ENCODE measurements at regions not wholly inside any gene's neighbourhood (a gene's known extent, or its start where the extent isn't known, plus 50 kb on each side); places are given as distances from the start of the nearest gene placed in this dataset.

GRCh38 chr12:125355614-125356013 is 290.4 kb downstream of the AACS start:
- peaks cover 6% of the 10 kb centered on the region for H3K9me3 Mint-ChIP-seq
- TF ChIP-seq CTCF (IDR thresholded peaks at IDR 0.05), result no peak
- ATAC-seq (no peak), DNase-seq (no peak)
- H3K27me3 Mint-ChIP-seq, result no peaks in the 10 kb centered on the region
- intact Hi-C loops (cut with micrococcal nuclease), result no loop called here
- no peak overlapping the region for H3K27ac Mint-ChIP-seq
- no peaks in the 10 kb centered on the region for H3K4me1 Mint-ChIP-seq (ENCODE audit: low read depth)
- POLR2A ChIA-PET, result no interaction called here
- no peak overlapping the region for H3K4me3 Mint-ChIP-seq
- CTCF ChIA-PET, result no interaction called here
- H3K36me3 Mint-ChIP-seq (ENCODE audit: low read depth), result no peaks in the 10 kb centered on the region

GRCh38 chr12:125356111-125356510 is 290.9 kb downstream of the AACS start:
- POLR2A ChIA-PET, result no interaction called here
- Mint-ChIP-seq H3K27ac (no peak overlapping the region), H3K4me3 (no peak overlapping the region), H3K9me3 (peaks cover 6% of the 10 kb centered on the region), H3K27me3 (no peaks in the 10 kb centered on the region), H3K36me3 (ENCODE audit: low read depth) (no peaks in the 10 kb centered on the region), H3K4me1 (ENCODE audit: low read depth) (no peaks in the 10 kb centered on the region)
- CTCF ChIA-PET, result no interaction called here
- ATAC-seq (no peak), DNase-seq (no peak)
- no peak for TF ChIP-seq CTCF (IDR thresholded peaks at IDR 0.05)
- intact Hi-C loops (cut with micrococcal nuclease), result no loop called here

- intact Hi-C loops (cut with micrococcal nuclease), result no loop called here
- POLR2A ChIA-PET, result no interaction called here
- ATAC-seq, result no peak
These were observed 292.3 kb downstream of the AACS start for GRCh38 chr12:125357561-125357960.

GRCh38 chr12:125360540-125360939 is 295.3 kb downstream of the AACS start:
- ChIA-PET CTCF (interaction anchor here (1.5 kb wide), 1 partner anchor 29 kb away, joined by 3 read pairs; no protein-coding TSS in a partner anchor), POLR2A (no interaction called here)
- Mint-ChIP-seq H3K4me3 (no peak overlapping the region), H3K4me1 (ENCODE audit: low read depth) (no peaks in the 10 kb centered on the region), H3K36me3 (ENCODE audit: low read depth) (no peaks in the 10 kb centered on the region), H3K27me3 (no peaks in the 10 kb centered on the region), H3K27ac (no peak overlapping the region), H3K9me3 (peaks cover 2% of the 10 kb centered on the region)
- no peak for ATAC-seq
- DNase-seq, result no peak
- intact Hi-C loops (cut with micrococcal nuclease), result no loop called here
- TF ChIP-seq CTCF (IDR thresholded peaks at IDR 0.05), result no peak

More at GRCh38 chr12:125357561-125357960, 292.3 kb downstream of the AACS start:
- no peak overlapping the region for H3K4me3 Mint-ChIP-seq
- no peak for TF ChIP-seq CTCF (IDR thresholded peaks at IDR 0.05)
- H3K9me3 Mint-ChIP-seq, result peaks cover 6% of the 10 kb centered on the region
- no peaks in the 10 kb centered on the region for H3K36me3 Mint-ChIP-seq (ENCODE audit: low read depth)
- CTCF ChIA-PET, result no interaction called here
- no peaks in the 10 kb centered on the region for H3K27me3 Mint-ChIP-seq
- no peak overlapping the region for H3K27ac Mint-ChIP-seq
- no peaks in the 10 kb centered on the region for H3K4me1 Mint-ChIP-seq (ENCODE audit: low read depth)
- no peak for DNase-seq

- no peaks in the 10 kb centered on the region for H3K4me1 Mint-ChIP-seq (ENCODE audit: low read depth)
- CTCF ChIA-PET, result no interaction called here
- no peak for ATAC-seq
- peaks cover 5% of the 10 kb centered on the region for H3K27me3 Mint-ChIP-seq
- no peak for TF ChIP-seq CTCF (IDR thresholded peaks at IDR 0.05)
- intact Hi-C loops (cut with micrococcal nuclease), result no loop called here
- H3K27ac Mint-ChIP-seq, result no peak overlapping the region
- POLR2A ChIA-PET, result no interaction called here
- H3K4me3 Mint-ChIP-seq, result no peak overlapping the region
- no peaks in the 10 kb centered on the region for H3K9me3 Mint-ChIP-seq
- H3K36me3 Mint-ChIP-seq (ENCODE audit: low read depth), result no peaks in the 10 kb centered on the region
- no peak for DNase-seq
These were observed 305.8 kb downstream of the AACS start for GRCh38 chr12:125371033-125371432.
